ENCODE measurements at regions not wholly inside any gene's neighbourhood (a gene's known extent, or its start where the extent isn't known, plus 50 kb on each side); places are given as distances from the start of the nearest gene placed in this dataset.
"Not testable (repeated sequence)": the region's sequence is repeated elsewhere in the genome, so short reads cannot be mapped to it uniquely, and the experiment has no call there.

DNA sequence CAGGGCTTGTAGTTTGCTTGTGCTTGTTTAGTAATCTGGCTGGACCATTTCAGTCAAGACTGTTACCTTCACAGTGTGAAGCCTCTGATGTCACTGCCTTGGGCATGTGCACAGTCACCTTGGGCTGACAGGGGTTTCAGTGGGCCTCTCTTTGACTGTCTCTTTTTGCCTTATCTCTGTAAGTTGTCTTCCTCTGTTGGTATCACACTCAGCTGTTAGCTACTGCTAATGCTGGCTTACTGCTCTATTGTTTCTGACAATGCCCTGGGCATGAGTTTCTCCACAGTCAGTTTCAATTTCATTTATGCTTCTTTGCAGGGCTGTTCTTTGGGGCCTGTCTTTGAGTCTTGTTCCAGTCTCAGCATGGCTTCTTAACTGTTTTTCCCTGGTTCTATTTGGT lies 201.9 kb upstream of the SHH start:
- no peaks in the 10 kb centered on the region for H3K27me3 ChIP-seq (replicated peaks; ENCODE audit: insufficient read depth)
- intact Hi-C loops (cut with DNase I): no loop called here
- H3K36me3 ChIP-seq: no peaks in the 10 kb centered on the region
- H3K27ac ChIP-seq: no peak overlapping the region
- H3K4me3 ChIP-seq: no peak overlapping the region
- no peaks in the 10 kb centered on the region for H3K9me3 ChIP-seq
- no peak for TF ChIP-seq CTCF (IDR thresholded peaks at IDR 0.05)
- TF ChIP-seq POLR2A (IDR thresholded peaks at IDR 0.05): no peak
- no peak for TF ChIP-seq POLR2AphosphoS5 (IDR thresholded peaks at IDR 0.05)
- no peaks in the 10 kb centered on the region for H3K4me1 ChIP-seq (replicated peaks)
- no peak for DNase-seq (ENCODE audit: low spot score)

DNA sequence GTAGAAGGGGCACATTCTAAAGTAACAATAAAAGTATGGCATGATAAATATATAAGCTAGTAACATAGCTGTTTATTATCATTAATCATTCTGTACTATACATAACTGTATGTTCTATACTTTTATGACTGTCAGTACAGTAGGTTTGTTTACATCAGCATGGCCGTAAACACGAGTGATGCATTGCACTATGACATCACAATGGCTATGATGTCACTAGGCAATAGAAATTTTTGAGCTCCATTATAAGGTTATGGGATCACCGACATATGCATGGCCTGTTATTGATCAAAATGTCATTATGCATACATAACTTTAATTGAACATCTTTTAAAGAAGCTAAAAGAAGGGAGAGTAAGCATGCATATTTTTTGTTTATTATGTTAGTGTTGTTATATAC lies 200.1 kb upstream of the SHH start:
- H3K27ac ChIP-seq: no peak overlapping the region
- no peaks in the 10 kb centered on the region for H3K36me3 ChIP-seq
- TF ChIP-seq CTCF (IDR thresholded peaks at IDR 0.05) (no peak), POLR2AphosphoS5 (IDR thresholded peaks at IDR 0.05) (no peak), POLR2A (IDR thresholded peaks at IDR 0.05) (no peak)
- WGBS: 50% methylated on average over 3 of the region's 3 CpGs
- no peak for DNase-seq (ENCODE audit: low spot score)
- no peaks in the 10 kb centered on the region for H3K4me1 ChIP-seq (replicated peaks)
- intact Hi-C loops (cut with DNase I): no loop called here
- no peaks in the 10 kb centered on the region for H3K27me3 ChIP-seq (replicated peaks; ENCODE audit: insufficient read depth)
- no peak overlapping the region for H3K4me3 ChIP-seq
- H3K9me3 ChIP-seq: no peaks in the 10 kb centered on the region

DNA sequence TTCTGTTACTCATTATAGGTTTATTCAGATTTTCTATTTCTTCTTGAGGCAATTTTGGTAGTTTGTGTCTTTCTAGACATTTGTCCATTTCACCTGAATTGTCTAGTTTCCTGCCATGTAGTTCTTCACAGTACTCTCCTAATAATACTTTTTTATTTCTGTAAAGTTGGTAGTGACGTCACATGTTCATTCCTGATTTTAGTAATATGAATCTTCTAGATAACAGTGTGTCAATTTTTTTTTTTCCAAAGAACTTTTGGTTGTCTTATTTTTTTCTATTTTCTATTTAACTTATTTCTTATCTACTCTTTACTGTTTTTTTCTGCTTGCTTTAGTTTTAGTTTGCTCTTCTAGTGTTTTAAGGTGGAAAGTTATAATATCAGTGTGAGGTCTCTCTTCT lies 197.3 kb upstream of the SHH start:
- WGBS: 97% methylated on average over 1 of the region's 1 CpG
- Histone ChIP-seq H3K4me3 (no peak overlapping the region), H3K36me3 (no peaks in the 10 kb centered on the region), H3K9me3 (no peaks in the 10 kb centered on the region), H3K27ac (no peak overlapping the region), H3K27me3 (replicated peaks; ENCODE audit: insufficient read depth) (peaks cover 2% of the 10 kb centered on the region), H3K4me1 (replicated peaks) (no peaks in the 10 kb centered on the region)
- DNase-seq (ENCODE audit: low spot score): no peak
- no peak for TF ChIP-seq POLR2A (IDR thresholded peaks at IDR 0.05)
- TF ChIP-seq CTCF (IDR thresholded peaks at IDR 0.05): no peak
- no peak for TF ChIP-seq POLR2AphosphoS5 (IDR thresholded peaks at IDR 0.05)
- intact Hi-C loops (cut with DNase I): no loop called here

DNA sequence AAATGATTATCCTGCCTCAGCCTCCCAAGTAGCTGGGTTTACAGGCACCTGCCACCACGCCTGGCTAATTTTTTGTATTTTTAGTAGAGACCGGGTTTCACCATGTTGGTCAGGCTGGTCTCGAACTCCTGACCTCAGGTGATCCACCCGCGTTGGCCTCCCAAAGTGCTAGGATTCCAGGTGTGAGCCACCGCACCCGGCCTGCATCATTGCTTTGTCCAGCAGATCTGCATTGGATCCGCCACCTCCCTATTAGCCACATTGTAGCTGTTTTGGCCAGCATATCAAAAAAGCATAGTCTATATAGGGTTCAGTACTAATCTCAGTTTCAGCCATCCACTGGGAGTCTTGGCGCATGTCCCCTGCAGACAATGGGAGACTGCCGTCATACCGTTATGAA lies 194.6 kb upstream of the SHH start:
- H3K4me3 ChIP-seq; H3K36me3 ChIP-seq; H3K4me1 ChIP-seq (replicated peaks); H3K27me3 ChIP-seq (replicated peaks; ENCODE audit: insufficient read depth); H3K9me3 ChIP-seq; H3K27ac ChIP-seq; DNase-seq (ENCODE audit: low spot score); intact Hi-C loops (cut with DNase I): not testable (repeated sequence)
- WGBS: 97% methylated on average over 11 of the region's 11 CpGs

DNA sequence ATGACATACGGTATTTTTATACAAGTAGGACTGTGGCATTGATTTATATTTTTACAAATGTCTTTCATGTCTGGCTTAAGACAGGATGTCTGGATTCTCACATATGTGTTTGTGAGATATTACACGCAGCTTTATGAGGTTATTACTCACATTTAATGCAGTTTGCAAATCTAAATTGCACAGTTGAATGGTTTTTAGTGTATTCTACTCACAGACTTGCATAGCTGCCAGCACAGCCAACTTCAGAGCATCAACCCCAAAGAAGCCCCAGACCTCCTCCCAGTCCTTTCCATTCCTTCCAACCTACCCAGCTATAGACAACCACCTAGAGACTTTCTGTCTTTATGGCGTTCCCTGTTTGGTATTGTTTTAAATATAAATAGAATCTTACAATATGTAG lies 193.8 kb upstream of the SHH start:
- 87% methylated on average over 3 of the region's 3 CpGs for WGBS

More for the DNA sequence above, 193.8 kb upstream of the SHH start:
- no peak overlapping the region for H3K4me3 ChIP-seq
- H3K27ac ChIP-seq: no peak overlapping the region
- H3K36me3 ChIP-seq: no peaks in the 10 kb centered on the region
- TF ChIP-seq POLR2A (IDR thresholded peaks at IDR 0.05) (no peak), CTCF (IDR thresholded peaks at IDR 0.05) (no peak), POLR2AphosphoS5 (IDR thresholded peaks at IDR 0.05) (no peak)
- no peaks in the 10 kb centered on the region for H3K4me1 ChIP-seq (replicated peaks)
- H3K9me3 ChIP-seq: no peaks in the 10 kb centered on the region
- intact Hi-C loops (cut with DNase I): no loop called here
- no peak for DNase-seq (ENCODE audit: low spot score)
- peaks cover 4% of the 10 kb centered on the region for H3K27me3 ChIP-seq (replicated peaks; ENCODE audit: insufficient read depth)
